ENCODE measurements at regions not wholly inside any gene's neighbourhood (a gene's known extent, or its start where the extent isn't known, plus 50 kb on each side); places are given as distances from the start of the nearest gene placed in this dataset.

DNA sequence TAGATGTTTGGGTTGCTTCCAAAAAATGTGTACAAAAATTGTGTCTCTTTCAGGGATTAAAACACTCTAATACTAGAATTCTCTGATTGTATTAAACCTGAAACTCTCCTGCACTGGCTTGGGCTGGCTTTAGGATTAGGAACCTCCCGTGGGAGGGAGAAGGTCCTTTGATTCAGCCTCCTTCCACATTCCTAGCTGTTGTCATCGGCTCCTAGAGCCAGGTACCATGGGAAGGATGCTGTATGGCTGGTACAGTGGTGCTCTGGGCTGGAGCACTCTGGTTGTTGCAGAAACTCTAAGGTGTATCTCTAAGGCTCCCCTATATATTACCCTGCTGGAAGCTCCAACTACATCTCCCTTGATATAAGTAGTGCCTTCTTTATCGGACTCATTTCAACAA lies 245.2 kb upstream of the FOXK1 start:
- TF ChIP-seq, protein P1, sequence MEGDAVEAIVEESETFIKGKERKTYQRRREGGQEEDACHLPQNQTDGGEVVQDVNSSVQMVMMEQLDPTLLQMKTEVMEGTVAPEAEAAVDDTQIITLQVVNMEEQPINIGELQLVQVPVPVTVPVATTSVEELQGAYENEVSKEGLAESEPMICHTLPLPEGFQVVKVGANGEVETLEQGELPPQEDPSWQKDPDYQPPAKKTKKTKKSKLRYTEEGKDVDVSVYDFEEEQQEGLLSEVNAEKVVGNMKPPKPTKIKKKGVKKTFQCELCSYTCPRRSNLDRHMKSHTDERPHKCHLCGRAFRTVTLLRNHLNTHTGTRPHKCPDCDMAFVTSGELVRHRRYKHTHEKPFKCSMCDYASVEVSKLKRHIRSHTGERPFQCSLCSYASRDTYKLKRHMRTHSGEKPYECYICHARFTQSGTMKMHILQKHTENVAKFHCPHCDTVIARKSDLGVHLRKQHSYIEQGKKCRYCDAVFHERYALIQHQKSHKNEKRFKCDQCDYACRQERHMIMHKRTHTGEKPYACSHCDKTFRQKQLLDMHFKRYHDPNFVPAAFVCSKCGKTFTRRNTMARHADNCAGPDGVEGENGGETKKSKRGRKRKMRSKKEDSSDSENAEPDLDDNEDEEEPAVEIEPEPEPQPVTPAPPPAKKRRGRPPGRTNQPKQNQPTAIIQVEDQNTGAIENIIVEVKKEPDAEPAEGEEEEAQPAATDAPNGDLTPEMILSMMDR (conservative IDR thresholded peaks at IDR 0.05; ENCODE audit: low read length), result no peak
- TF ChIP-seq EZH2phosphoT487 (IDR thresholded peaks at IDR 0.05; ENCODE audit: borderline replicate concordance, low read depth, low read length), result no peak
